Skeletal muscle satellite cell (primary cell): ENCODE measurements at regions not wholly inside any gene's neighbourhood (a gene's known extent, or its start where the extent isn't known, plus 50 kb on each side); places are given as distances from the start of the nearest gene placed in this dataset. TPM values are rescaled to one million over a fixed set of nuclear protein-coding genes. Genes with fewer than 3 reads are reported as not detected.

Source experiments
- small RNA-seq: library from RNA; depleted of rRNA; stranded (forward); fragments of <200 nt; gene quantifications from one replicate; pipeline ENCODE3, GENCODE V24; 2012

Small RNA genes lying in the stretch of these regions (small RNA-seq; reads per million reads assigned to genes)
- not detected for gene MIR557
